GM23338 (cell line): ENCODE measurements at regions not wholly inside any gene's neighbourhood (a gene's known extent, or its start where the extent isn't known, plus 50 kb on each side); places are given as distances from the start of the nearest gene placed in this dataset.

Source experiments
- ATAC-seq: fragments of 200-7000 bp; cut with Tn5 transposase; 3 replicates; pipeline ENCODE4 v1.9.1; 2020
- DNase-seq: peaks from one replicate; pipeline ENCODE4 v3.0.0-alpha.2; 2015; ENCODE audit warnings: low spot score
- H2AFZ ChIP-seq: fragments of 200-600 bp; sonication (generic); 2 replicates; pipeline ENCODE4 v1.8.0; 2016; ENCODE audit warnings: antibody characterized with exemption, mild to moderate bottlenecking, moderate library complexity
- H3F3A ChIP-seq: fragments of 200-600 bp; sonication (generic); replicated peaks from 2 replicates; pipeline ENCODE4 v1.8.0; 2017; ENCODE audit warnings: antibody characterized with exemption, mixed run types, low read depth
- H3K27ac ChIP-seq: fragments of 200-600 bp; sonication (generic); 2 replicates; pipeline ENCODE4 v1.6.1; 2016; ENCODE audit warnings: low read depth
- H3K27me3 ChIP-seq: fragments of 200-600 bp; sonication (generic); 2 replicates; pipeline ENCODE4 v1.8.0; 2016; ENCODE audit warnings: mild to moderate bottlenecking, mixed run types, moderate library complexity; ENCODE audit not compliant: insufficient read depth
- H3K36me3 ChIP-seq: fragments of 200-600 bp; sonication (generic); 2 replicates; pipeline ENCODE4 v1.8.0; 2016; ENCODE audit warnings: mild to moderate bottlenecking; ENCODE audit not compliant: insufficient read depth
- H3K4me1 ChIP-seq: fragments of 200-600 bp; sonication (generic); 2 replicates; pipeline ENCODE4 v1.8.0; 2016; ENCODE audit warnings: mild to moderate bottlenecking, moderate library complexity; ENCODE audit not compliant: insufficient read depth
- H3K4me2 ChIP-seq: fragments of 200-600 bp; sonication (generic); 2 replicates; pipeline ENCODE4 v1.7.1; 2017; ENCODE audit warnings: mixed run types
- H3K4me3 ChIP-seq: fragments of 200-600 bp; sonication (generic); 2 replicates; pipeline ENCODE4 v1.6.1; 2016; ENCODE audit warnings: mixed run types
- H3K79me2 ChIP-seq: fragments of 200-600 bp; sonication (generic); replicated peaks from 2 replicates; pipeline ENCODE4 v1.8.0; 2017; ENCODE audit warnings: mild to moderate bottlenecking; ENCODE audit not compliant: insufficient read depth
- H3K9me2 ChIP-seq: fragments of 200-600 bp; sonication (generic); 2 replicates; pipeline ENCODE4 v1.8.0; 2017; ENCODE audit not compliant: insufficient read depth
- H4K20me1 ChIP-seq: fragments of 200-600 bp; sonication (generic); replicated peaks from 2 replicates; pipeline ENCODE4 v1.8.0; 2017; ENCODE audit warnings: mild to moderate bottlenecking; ENCODE audit not compliant: insufficient read depth
- H3K27ac Mint-ChIP-seq: 2 replicates; pipeline ENCODE4 v1.8.0; 2020; ENCODE audit warnings: inconsistent platforms, mild to moderate bottlenecking, moderate library complexity, mixed read lengths
- H3K27me3 Mint-ChIP-seq: 3 replicates; pipeline ENCODE4 v1.8.0; 2022; ENCODE audit warnings: low read depth, mild to moderate bottlenecking, moderate library complexity, mixed read lengths, inconsistent platforms; ENCODE audit not compliant: insufficient read depth, poor library complexity
- H3K36me3 Mint-ChIP-seq: 3 replicates; pipeline ENCODE4 v1.8.0; 2021; ENCODE audit warnings: low read depth, mild to moderate bottlenecking, inconsistent platforms, moderate library complexity, mixed read lengths
- H3K4me1 Mint-ChIP-seq: 3 replicates; pipeline ENCODE4 v1.8.0; 2020; ENCODE audit warnings: mild to moderate bottlenecking, inconsistent platforms, mixed read lengths
- H3K4me3 Mint-ChIP-seq: 3 replicates; pipeline ENCODE4 v1.8.0; 2021; ENCODE audit warnings: moderate library complexity, mild to moderate bottlenecking, inconsistent platforms, mixed read lengths
- H3K9me3 Mint-ChIP-seq: 3 replicates; pipeline ENCODE4 v1.8.0; 2020; ENCODE audit warnings: moderate library complexity, mild to moderate bottlenecking, inconsistent platforms, mixed read lengths
- CREB1 ChIP-seq: fragments of 250-450 bp; sonication (Bioruptor Pico); IDR thresholded peaks from 2 replicates; pipeline ENCODE4 v1.5.0; 2020; ENCODE audit warnings: low read depth, mild to moderate bottlenecking, moderate library complexity
- ETS1 ChIP-seq: IDR thresholded peaks from 2 replicates; pipeline ENCODE4 v1.6.1; 2016; ENCODE audit warnings: antibody characterized with exemption
- EZH2phosphoT487 ChIP-seq: fragments of 200-600 bp; sonication (generic); IDR thresholded peaks from one replicate; pipeline ENCODE4 v1.8.1; 2018; ENCODE audit warnings: antibody characterized with exemption; ENCODE audit not compliant: unreplicated experiment
- POLR2AphosphoS5 ChIP-seq: IDR thresholded peaks from 2 replicates; pipeline ENCODE4 v1.6.1; 2016; ENCODE audit warnings: antibody characterized with exemption, low read depth
- STAT1 ChIP-seq: IDR thresholded peaks from one replicate; pipeline ENCODE4 v1.6.1; 2016; ENCODE audit warnings: antibody characterized with exemption; ENCODE audit not compliant: unreplicated experiment
- ZNF114 ChIP-seq: fragments of 250-450 bp; sonication (Bioruptor Pico); IDR thresholded peaks from 2 replicates; pipeline ENCODE4 v1.5.0; 2020; ENCODE audit warnings: mild to moderate bottlenecking, moderate library complexity
- ZNF331 ChIP-seq: fragments of 250-450 bp; sonication (Bioruptor Pico); IDR thresholded peaks from 2 replicates; pipeline ENCODE4 v1.5.0; 2020; ENCODE audit warnings: low read depth, mild to moderate bottlenecking, moderate library complexity
- ZNF462 ChIP-seq: fragments of 250-450 bp; sonication (Bioruptor Pico); IDR thresholded peaks from 2 replicates; pipeline ENCODE4 v1.5.0; 2020; ENCODE audit warnings: mild to moderate bottlenecking, moderate library complexity

- TF ChIP-seq ZNF462 (CRISPR knock-in tag), result no peak
- no peak for TF ChIP-seq STAT1
- no peak for TF ChIP-seq ZNF114
- TF ChIP-seq EZH2phosphoT487, result no peak
- TF ChIP-seq CREB1 (CRISPR knock-in tag), result no peak
- no peak for TF ChIP-seq ETS1
- no peak for TF ChIP-seq POLR2AphosphoS5
- no peak for TF ChIP-seq ZNF331
These were observed 59.9 kb upstream of the SETBP1 start (continued) for GRCh38 chr18:44620812-44621211.

- Mint-ChIP-seq H3K9me3 (no peaks in the 10 kb centered on the region), H3K36me3 (no peaks in the 10 kb centered on the region), H3K4me1 (peaks cover 23% of the 10 kb centered on the region; the same call in 2 of the 3 replicates), H3K27ac (no peak overlapping the region), H3K4me3 (no peak overlapping the region), H3K27me3 (peaks cover 1% of the 10 kb centered on the region)
- ATAC-seq (no peak), DNase-seq (no peak)
- TF ChIP-seq ZNF331, result no peak
- H3K27me3 ChIP-seq, result no peaks in the 10 kb centered on the region
- no peak overlapping the region for H3K27ac ChIP-seq
- peaks cover 12% of the 10 kb centered on the region for H3K4me1 ChIP-seq
- no peaks in the 10 kb centered on the region for H3K36me3 ChIP-seq
- peak overlapping the region; percentile 39; the same call in 1 of the 2 replicates for H2AFZ ChIP-seq
- no peak overlapping the region for H3K4me3 ChIP-seq
- no peak overlapping the region for H3K4me2 ChIP-seq
- H3K9me2 ChIP-seq, result peaks cover 8% of the 10 kb centered on the region; the same call in 1 of the 2 replicates
- no peaks in the 10 kb centered on the region for H3F3A ChIP-seq
- H3K79me2 ChIP-seq, result no peaks in the 10 kb centered on the region
- no peaks in the 10 kb centered on the region for H4K20me1 ChIP-seq
These were observed 56.6 kb upstream of the SETBP1 start for GRCh38 chr18:44624052-44624451.
